ENCODE measurements at regions not wholly inside any gene's neighbourhood (a gene's known extent, or its start where the extent isn't known, plus 50 kb on each side); places are given as distances from the start of the nearest gene placed in this dataset.
A peak's percentile ranks its signal among the peaks of the same experiment; 100 is the strongest.

DNA sequence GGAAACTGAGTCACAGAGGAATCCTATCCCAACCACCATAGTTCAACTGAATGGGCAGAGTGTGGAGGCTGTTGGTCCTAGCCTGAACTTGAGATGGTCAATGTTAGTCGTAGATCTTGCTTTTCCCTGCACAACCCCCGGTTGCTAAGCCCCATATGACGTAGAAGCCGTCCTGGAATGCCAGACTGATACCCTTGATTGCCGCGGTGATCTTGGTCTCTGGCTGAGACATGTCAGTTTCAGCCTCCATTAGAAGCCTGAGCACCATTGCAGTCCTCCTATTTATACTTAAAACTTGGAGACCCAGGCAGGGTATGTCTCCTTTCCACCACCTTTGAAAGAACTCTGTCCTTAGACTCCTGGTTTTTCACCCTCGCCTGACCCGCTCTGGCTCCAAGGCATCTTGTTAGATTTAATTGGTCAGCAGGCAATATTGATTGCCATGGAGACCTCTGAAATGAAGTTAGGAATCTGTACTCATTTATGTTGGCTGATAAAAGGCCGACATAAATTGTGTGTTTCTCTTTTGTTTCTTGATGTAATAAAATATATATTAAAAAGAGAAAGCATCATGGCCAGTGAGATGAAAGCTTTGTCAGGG, 53.4 kb downstream of the RPLP1 start:
- DNase-seq (ENCODE audit: low read depth), result no peak

DNA sequence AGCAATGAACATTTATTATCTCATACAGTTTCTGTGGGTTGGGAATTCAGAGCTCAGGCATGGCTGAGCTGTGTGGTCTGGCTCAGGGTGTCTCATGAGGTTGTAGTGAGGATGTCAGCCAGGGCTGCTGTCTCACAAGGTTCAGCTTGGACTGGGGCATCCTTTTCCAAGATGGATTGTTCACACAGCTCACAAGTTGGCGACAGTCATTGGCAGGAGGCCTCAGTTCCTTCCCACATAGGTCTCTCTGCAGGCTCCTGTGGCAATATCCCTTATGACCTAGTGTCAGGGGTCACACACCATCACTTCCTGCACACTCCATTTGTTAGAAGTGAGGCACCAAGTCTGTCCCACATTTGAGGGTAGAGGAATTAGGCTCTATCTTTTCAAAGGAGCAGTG, 56.0 kb downstream of the RPLP1 start:
- no peak for DNase-seq (ENCODE audit: low read depth)

DNA sequence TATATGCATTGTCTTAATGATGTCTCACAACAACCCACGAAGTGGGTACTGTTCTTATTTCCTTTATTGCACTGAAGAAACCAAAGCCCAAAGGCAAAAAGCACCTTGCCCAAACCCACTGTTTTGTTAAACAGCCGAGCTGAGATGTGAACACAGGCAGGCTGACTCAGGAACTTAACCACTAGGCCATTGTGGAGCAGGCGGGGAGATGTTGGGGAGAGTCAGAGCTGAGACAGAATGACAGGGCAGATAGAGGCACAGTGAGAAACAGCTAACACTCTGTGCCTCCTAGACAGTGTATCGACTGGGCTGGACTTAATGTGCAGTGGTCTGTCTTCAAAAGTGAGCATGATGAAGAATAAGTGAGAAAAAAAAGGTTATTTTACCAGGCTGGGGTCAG, 56.5 kb downstream of the RPLP1 start:
- no peak for DNase-seq (ENCODE audit: low read depth)

DNA sequence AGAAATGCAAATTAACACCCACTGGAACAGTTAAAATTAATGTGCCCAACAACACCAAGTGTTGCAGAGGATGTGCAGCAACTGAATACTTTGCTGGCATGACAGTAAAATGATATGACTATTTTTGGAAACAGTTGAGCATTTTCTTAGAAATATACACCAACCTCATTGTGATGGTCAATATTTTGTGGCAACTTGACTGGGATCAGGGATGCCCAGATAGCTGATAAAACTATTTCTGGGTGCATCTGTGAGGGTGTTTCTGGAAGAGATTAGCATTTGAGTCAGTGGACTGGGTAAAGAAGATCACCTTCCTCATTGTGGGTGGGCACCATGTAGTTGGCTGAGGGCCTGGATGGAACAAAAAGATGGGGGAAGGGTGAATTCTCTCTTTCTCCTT, 57.9 kb downstream of the RPLP1 start:
- no peak for DNase-seq (ENCODE audit: low read depth)

DNA sequence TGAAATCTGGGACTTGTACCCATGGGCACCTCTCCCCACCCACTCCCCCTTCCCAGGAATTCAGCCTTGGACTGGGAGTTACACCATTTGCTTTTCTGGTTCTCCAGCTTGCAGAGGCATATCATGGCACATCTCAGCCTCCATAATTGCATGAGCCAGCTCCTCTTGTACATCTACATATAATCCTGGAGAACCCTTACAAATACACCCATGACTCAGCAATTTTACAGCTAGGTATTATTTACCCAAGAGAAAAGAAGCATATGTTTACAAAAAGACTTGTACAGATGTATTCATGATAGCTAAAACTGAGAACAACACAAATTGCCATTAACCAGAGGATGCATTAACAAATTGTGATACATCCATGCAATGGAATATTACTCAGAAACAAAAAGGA, 58.4 kb downstream of the RPLP1 start:
- DNase-seq (ENCODE audit: low read depth), result no peak

DNA sequence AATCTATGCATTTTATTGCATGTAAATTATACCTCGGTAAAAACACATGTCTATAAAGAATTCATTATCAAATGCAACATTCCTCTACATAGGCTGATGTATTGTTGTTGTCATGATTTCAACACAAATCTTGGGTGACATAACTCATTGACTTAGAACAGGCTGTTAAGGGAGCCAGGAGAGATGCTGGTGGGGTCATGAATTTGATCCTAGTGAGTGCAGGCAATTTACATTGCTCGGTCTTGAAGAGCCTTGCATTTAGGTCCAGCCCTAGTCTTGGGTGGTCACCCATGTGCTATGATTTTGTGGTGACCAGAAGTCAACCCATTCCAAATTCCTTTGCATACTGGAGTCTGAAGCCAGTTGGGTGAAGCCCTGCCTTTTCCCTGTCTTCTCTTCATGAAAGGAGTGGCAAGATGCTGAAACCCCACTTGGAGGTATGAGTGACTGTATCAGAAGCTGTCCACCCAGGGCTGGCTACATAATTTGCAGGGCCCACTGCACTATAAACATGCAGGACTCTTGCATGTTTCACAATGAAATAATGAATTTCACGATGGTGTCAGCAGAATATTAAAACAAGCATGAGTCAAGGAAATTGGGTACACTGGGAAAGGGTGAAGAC, 59.2 kb downstream of the RPLP1 start:
- no peak for DNase-seq (ENCODE audit: low read depth)

DNA sequence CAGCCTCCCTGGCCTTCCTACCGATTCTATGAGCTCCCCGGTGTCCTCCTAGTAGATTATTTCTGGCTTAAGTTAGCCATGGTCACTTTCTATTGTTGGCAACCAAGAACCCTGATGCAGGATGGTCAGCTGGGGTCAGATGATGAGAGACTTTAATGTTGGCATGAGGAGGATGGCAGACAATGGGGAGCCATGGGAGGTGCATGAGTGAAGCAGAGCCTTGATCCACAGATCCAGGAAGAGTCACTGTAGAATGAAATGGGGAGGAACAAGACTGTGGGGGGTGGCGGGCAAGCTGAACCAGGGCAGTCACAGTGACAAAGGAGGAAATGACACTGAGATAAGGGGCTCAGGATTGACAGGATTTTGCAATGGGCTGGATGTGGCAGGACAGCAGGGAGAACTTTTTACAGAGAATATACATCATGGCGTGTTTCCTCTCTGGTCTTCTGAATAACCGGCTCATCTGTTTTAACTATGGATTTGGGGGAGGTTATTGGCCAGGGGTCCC, 60.9 kb downstream of the RPLP1 start:
- no peak for DNase-seq (ENCODE audit: low read depth)

DNA sequence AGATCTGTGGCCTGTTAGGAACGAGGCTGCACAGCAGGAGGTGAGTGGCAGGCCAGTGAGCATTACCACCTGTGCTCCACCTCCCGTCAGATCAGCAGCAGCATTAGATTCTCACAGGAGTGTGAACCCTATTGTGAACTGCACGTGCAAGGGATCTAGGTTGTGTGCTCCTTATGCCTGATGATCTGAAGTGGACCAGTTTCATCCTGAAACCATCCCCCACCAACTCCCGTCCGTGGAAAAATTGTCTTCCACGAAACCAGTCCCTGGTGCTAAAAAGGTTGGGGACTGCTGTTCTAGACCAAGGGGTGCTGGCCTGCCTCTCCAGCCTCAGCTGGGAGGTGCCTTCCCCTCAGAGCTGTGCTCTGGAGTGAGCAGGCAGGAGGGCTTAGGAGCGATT, 61.4 kb downstream of the RPLP1 start:
- no peak for DNase-seq (ENCODE audit: low read depth)

DNA sequence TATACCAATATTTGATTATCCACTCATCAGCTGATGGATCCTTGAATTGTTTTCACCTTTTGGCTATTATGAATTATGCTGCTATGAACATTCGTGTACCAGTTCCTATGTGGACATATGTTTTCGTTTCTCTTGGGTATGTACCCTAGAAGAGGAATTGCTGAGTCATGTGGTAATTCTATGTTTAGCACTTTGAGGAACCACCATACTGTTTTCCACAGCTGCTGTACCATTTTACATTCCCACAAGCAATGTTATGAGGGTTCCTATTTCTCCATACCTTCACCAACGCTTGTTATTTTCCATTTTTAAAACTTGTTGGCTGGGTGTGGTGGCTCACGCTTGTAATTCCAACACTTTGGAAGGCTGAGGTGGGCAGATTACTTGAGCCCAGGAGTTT, 62.9 kb downstream of the RPLP1 start:
- no peak for DNase-seq (ENCODE audit: low read depth)

DNA sequence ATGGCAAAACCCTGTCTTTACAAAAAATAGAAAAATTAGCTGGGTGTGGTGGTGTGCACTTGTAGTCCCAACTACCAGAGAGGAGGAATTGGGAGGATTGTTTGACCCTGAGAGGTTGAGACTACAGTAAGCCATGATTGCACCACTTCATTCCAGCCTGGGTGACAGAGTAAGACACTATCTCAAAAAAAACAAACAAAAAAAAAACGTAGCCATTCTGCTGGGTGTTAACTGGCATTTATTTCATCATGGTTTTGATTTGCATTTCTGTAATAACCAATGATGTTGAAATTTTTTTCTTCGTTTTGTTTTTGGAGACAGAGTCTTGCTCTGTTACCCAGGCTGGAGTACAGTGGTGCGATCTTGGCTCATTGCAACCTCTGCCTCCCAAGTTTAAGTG, 63.3 kb downstream of the RPLP1 start:
- DNase-seq (ENCODE audit: low read depth), result no peak

DNA sequence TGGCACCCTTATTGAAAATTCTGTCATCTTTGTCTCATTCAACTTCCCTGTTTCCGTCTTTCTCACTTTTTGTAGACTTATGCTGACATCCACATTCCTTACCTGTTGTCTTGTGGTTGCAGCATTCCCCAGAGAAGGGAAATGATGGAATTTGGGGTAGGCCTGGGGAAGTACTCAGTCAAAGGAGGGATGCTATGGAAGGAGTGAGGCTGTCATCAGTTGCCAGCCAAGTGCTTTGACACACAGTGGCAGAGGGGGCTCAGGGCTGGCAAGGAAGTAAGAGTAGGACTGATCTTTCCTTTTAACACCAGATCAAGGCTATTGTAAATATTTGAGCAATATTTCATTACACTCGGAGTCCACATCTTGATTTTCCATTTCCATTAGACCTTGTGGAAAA, 64.4 kb downstream of the RPLP1 start:
- no peak for DNase-seq (ENCODE audit: low read depth)

DNA sequence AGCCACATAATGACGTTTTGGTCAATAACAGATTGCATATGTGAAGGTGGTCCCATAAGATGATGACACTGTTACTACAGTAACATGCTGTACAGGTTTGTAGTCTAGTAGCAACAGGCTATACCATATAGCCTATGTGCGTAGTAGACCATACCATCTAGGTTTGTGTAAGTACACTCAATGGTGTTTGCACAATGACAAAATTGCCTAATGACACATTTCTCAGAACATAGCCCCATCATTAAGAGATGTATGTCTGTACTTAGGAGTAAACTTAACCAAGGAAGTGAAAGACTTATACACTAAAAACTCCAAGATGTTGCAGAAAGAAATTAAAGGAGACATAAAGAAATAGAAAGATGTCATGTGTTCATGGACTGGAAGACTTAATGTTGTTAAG, 66.2 kb downstream of the RPLP1 start:
- DNase-seq (ENCODE audit: low read depth), result no peak

DNA sequence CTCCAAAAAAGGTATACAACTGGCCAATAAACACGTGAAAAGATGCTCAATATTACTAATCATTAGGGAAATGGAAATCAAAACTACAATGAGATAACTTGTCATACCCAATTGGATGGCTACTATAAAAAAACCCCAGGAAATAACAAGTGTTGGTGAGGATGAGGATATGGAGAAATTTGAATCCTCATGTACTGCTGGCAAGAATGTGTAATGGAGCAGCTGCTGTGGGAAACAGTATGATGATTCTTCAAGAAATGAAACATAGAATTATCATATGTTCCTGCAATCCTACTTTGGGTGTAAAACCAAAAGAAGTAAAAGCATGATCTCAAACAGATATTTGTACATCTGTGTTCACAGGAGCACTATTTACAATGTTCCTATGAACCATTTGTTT, 67.4 kb downstream of the RPLP1 start:
- no peak for DNase-seq (ENCODE audit: low read depth)

DNA sequence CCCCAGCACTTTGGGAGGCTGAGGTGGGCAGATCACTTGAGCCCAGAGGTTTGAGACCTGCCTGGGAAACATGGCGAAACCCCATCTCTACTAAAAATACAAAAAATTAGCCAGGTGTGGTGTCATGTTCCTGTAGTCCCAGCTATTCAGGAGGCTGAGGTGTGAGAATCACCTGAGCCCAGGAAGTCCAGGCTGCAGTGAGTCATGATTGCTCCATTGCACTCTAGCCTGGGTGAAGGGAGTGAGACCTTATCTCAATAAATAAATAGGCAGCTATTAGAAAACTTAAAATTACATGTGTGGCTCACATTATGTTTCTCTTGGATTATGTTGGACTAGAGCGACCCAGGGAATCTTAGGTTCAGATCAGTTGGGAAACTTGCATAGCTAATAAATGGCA, 69.7 kb downstream of the RPLP1 start:
- no peak for DNase-seq (ENCODE audit: low read depth)

DNA sequence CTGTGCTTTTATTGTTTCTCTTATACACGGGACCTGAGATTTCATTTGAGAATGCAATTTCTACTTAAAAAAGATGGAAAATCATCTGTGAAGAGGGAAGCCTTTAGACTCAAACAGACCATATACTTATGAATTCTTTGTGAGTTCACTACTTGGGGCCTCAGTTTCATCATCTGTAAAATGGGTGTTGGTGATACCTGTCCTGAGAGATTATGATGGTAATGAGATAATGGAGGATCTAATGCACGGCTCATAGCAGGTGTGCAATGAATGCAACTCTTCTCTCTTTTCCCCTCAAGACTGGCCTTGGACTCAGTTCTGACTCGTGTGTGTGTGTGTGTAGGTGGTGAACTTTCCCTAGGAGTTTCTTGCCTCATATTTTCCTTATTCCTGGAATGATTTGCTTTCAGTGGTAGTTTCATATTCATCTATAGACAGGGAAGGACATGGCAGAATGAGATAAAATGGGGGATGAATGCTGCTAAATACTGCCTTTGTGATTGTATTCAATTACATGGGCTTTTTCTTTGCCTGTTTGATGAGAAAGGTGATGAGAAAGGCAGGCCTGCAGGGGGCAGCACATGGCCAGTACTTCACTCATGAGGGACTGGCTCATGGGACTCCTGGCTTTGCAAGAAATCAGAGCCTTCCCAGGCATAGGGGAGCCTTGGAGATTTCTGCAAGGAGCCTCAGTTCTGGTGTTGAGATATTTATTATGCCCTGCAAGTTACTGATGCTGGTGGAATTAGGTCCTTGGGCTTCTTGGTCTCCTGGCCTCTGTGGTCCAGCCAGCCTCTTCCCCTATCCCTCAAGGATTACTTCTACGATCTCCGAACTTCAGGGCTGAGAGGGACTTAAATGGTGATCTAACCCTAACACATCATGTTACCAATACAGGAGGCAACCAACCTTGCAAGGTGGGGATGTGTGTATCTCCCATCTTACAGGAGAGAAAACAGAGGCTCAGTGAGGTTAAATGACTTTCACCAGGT, 70.7 kb downstream of the RPLP1 start:
- peak; percentile 42 for DNase-seq (ENCODE audit: low read depth)

DNA sequence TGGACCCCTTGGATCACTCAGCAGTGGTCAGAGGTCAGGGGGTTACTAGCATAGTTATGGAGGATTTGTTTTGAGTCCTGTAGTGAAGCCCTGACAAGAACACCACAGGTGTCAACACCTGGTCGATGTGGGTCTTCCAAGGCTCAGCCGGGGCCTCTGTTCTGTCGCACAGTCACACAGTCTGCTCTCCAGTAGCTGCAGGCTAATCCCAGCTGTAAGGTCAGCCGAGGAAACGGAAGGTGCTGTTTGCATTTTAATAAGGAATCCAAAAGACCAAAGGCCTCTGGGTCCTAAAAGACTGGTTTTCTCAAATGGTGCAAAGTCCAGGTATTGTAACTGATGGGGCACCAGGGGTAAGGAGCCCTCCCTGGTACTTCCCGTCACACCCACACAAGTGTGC, 71.7 kb downstream of the RPLP1 start:
- no peak for DNase-seq (ENCODE audit: low read depth)

DNA sequence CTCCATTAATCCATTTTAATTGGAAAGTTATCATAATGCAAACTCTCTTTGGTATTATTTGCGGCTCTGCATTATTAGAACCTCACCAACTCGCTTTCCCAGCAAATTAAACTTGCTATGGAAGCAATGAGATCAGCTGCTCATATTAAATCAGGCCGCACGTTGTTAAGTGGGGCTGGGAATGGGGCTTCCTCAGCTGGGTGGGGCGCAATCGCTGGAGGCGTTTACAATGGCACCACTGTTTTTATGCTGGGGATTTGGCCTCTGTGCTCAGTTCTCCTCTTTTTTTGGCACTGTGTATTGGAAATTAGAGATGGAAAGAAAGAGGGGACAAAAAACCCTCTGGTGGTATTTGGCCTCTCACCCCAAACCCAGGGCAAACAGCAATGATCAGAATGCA, 72.2 kb downstream of the RPLP1 start:
- DNase-seq (ENCODE audit: low read depth), result no peak

DNA sequence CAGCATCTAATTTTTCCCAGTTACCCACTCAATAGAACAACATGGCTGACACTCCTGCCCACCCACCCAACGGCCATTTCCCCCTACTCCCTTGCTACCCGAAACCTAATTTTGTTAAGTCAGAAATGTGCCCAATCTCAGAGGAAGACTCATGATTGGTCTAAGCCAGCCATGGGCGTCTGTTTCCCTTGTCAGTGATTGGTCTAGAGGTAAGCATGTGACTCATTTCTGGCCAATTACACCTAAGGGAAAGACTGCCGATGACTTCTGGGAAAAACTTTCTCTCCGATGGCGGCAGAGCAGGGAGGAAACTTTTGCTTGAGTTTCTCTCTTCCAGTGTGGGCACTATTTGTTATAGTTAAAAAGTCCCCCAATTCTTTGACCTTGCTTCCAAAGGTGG, 72.9 kb downstream of the RPLP1 start:
- DNase-seq (ENCODE audit: low read depth), result no peak

DNA sequence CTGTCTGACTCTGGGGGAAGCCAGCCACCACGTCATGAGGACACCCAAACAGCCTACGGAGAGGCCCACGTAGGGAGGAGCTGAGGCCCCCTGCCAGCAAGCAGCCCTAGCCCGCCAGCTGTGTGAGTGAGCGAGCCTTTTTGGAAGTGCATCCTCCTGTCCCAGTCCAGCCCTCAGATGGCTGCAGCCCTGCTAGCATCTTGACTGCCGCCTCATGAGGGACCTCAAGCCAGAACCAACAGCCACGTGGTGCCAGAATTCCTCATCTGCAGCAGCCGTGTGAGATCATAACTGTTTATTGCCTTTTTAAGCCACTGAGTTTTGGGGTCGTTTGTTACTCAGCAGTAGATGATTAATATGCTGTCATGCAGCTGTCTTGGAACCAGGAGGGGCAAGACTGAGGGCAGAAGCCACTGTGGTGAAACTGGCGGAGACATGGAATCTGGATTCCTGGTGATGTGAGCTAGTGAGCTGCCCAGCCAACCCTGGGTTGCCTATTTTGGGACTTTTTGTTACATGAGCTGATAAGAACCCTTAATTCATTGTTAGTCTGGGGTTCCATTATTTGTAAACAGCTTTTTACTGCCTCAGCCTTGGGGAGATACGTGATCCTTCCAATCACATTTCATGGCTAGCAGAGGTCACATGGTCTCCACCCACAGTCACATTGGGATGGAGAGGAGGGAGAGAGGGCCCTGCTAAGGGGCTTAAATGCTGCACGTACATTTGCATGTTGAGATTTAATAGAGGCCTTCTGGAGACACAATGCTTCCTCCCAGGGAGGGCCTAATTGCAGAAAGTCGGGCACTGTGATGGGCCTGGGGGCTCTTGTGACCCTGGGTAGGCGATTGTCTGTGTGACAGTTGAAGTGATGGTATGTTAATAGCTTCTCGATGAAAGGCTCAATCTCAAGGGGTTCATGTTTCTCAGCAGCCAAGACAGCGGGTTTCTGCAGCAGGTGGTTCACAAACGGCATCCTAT, 73.8 kb downstream of the RPLP1 start:
- DNase-seq (ENCODE audit: low read depth), result no peak

DNA sequence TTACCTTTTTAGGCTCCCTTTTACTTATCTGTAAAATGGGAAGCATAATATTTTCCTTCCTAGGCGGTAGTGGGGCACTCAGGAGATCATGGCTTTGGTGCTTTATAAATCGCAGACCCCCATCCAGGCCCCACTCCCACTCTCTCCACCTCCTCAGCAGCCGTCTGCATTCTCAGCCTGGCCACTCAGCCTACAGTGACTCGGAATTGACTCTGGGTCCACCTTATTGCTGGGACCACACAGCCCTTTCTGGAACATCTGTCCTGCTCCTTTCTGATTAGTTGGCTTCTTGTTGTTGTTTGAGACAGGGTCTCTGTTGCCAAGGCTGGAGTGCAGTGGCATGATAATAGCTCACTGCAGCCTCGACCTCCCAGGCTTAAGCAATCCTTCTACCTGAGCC, 76.5 kb downstream of the RPLP1 start:
- no peak for DNase-seq (ENCODE audit: low read depth)

DNA sequence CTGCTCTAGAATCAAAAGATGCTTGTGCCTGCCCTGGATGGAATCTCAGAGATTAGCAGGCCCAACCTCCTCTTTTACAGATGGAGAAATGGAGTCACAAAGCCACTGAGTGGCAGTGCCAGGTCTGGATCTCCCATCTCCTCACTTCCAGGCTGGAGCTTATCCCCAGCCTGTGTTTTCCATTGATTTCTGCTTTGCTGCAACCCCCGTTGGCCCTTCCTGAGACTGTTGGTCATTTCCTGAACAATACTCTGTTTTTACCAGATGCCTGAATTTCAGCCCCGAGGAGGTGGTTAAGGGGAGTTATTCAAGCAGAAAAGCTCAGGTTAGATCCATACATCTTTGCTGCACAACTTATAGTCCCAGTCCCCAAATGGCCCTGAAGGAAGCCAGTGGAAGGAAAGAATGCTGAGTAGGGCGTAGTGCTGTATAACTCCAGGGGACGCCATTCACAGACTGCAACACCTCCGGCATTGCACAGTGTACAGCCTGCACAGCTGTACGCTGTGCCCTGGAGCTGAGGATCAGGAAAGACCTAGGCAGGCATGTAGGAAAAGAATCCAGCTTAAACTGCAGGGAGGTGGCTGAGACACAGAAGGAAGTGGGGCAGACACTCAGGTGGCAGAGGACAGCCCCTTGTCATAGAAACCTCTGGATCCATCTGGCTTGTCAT, 77.5 kb downstream of the RPLP1 start:
- DNase-seq (ENCODE audit: low read depth), result no peak

Measured in HS-27A (cell line).